NCI-H2196 (cell line): ENCODE measurements at regions not wholly inside any gene's neighbourhood (a gene's known extent, or its start where the extent isn't known, plus 50 kb on each side); places are given as distances from the start of the nearest gene placed in this dataset.
A peak's percentile ranks its signal among the peaks of the same experiment; 100 is the strongest.
"Not testable (repeated sequence)": the region's sequence is repeated elsewhere in the genome, so short reads cannot be mapped to it uniquely, and the experiment has no call there.

Experiments
- DNase-seq: peaks from one replicate; lab custom pipeline; 2025; ENCODE audit not compliant: unreplicated experiment; lab: John Stamatoyannopoulos, UW

- DNase-seq = not testable (repeated sequence)
Measured at GRCh38 chr15:44817797-44818196, 81.5 kb downstream of the TRIM69 start.

GRCh38 chr15:44819331-44819987, 83.1 kb downstream of the TRIM69 start:
- peak; percentile 30 for DNase-seq

- not testable (repeated sequence) for DNase-seq
Measured at GRCh38 chr15:44820535-44820934, 84.2 kb downstream of the TRIM69 start.

- not testable (repeated sequence) for DNase-seq
Measured at GRCh38 chr15:44820967-44821366, 84.6 kb downstream of the TRIM69 start.

GRCh38 chr15:44824277-44825145, 88.2 kb downstream of the TRIM69 start:
- not testable (repeated sequence) for DNase-seq

GRCh38 chr15:44826583-44826982, 90.3 kb downstream of the TRIM69 start:
- DNase-seq = not testable (repeated sequence)

- DNase-seq = not testable (repeated sequence)
Measured at GRCh38 chr15:44828229-44828914, 92.0 kb downstream of the TRIM69 start.

GRCh38 chr15:44829150-44829549, 92.8 kb downstream of the TRIM69 start:
- not testable (repeated sequence) for DNase-seq

- DNase-seq = not testable (repeated sequence)
Measured at GRCh38 chr15:44830692-44831408, 94.5 kb downstream of the TRIM69 start.

- not testable (repeated sequence) for DNase-seq
Measured at GRCh38 chr15:44831409-44831741, 95.0 kb downstream of the TRIM69 start.

- not testable (repeated sequence) for DNase-seq
Measured at GRCh38 chr15:44832133-44832532, 95.8 kb downstream of the TRIM69 start.

GRCh38 chr15:44833081-44833480, 96.8 kb downstream of the TRIM69 start:
- not testable (repeated sequence) for DNase-seq

- DNase-seq = not testable (repeated sequence)
Measured at GRCh38 chr15:44833761-44834160, 97.4 kb downstream of the TRIM69 start.

- DNase-seq = not testable (repeated sequence)
Measured at GRCh38 chr15:44835082-44835481, 98.8 kb downstream of the TRIM69 start.

GRCh38 chr15:44836094-44836493, 99.8 kb downstream of the TRIM69 start:
- no peak for DNase-seq

GRCh38 chr15:44838929-44839328, 102.6 kb downstream of the TRIM69 start:
- not testable (repeated sequence) for DNase-seq

- DNase-seq = not testable (repeated sequence)
Measured at GRCh38 chr15:44841762-44842161, 105.4 kb downstream of the TRIM69 start.

GRCh38 chr15:44842883-44843282, 106.6 kb downstream of the TRIM69 start:
- DNase-seq = not testable (repeated sequence)

- not testable (repeated sequence) for DNase-seq
Measured at GRCh38 chr15:44844936-44845335, 108.6 kb downstream of the TRIM69 start.

GRCh38 chr15:44846156-44846555, 109.8 kb downstream of the TRIM69 start:
- not testable (repeated sequence) for DNase-seq

- not testable (repeated sequence) for DNase-seq
Measured at GRCh38 chr15:44847555-44847954, 108.9 kb upstream of the TERB2 start.
